Activated T-helper 1 cell treated with anti-CD3 and anti-CD28 coated beads, Interleukin-12 subunit alpha, Interleukin-12 subunit beta, Interleukin-2, Interleukin-4 antibody, amounts not matched to agents 30 ng/mL and 10 ng/mL and 1 ng/mL, durations not matched to agents 14 hours and 24 hours and 36 hours (primary cell): ENCODE measurements at regions not wholly inside any gene's neighbourhood (a gene's known extent, or its start where the extent isn't known, plus 50 kb on each side); places are given as distances from the start of the nearest gene placed in this dataset.

Experiments
- DNase-seq: peaks from one replicate; pipeline ENCODE4 v3.0.0; 2021; ENCODE audit warnings: low spot score
- H3K27ac Mint-ChIP-seq: one replicate; pipeline ENCODE4 v1.8.0; 2021; ENCODE audit warnings: mild to moderate bottlenecking, mixed read lengths
- H3K27me3 Mint-ChIP-seq: one replicate; pipeline ENCODE4 v1.8.0; 2022; ENCODE audit warnings: mild to moderate bottlenecking, moderate library complexity, mixed read lengths; ENCODE audit not compliant: insufficient read depth
- H3K36me3 Mint-ChIP-seq: one replicate; pipeline ENCODE4 v1.8.0; 2021; ENCODE audit warnings: low read depth, mixed read lengths
- H3K4me1 Mint-ChIP-seq: one replicate; pipeline ENCODE4 v1.8.0; 2021; ENCODE audit warnings: low read depth, mixed read lengths
- H3K4me3 Mint-ChIP-seq: one replicate; pipeline ENCODE4 v1.8.0; 2021; ENCODE audit warnings: mild to moderate bottlenecking, moderate library complexity, mixed read lengths
- H3K9me3 Mint-ChIP-seq: one replicate; pipeline ENCODE4 v1.8.0; 2021; ENCODE audit warnings: mixed read lengths
- intact Hi-C: fragments of 100-400 bp; cut with micrococcal nuclease; formaldehyde crosslinking; loops from one replicate; pipeline ENCODE4 v1.15.1; 2024

DNA sequence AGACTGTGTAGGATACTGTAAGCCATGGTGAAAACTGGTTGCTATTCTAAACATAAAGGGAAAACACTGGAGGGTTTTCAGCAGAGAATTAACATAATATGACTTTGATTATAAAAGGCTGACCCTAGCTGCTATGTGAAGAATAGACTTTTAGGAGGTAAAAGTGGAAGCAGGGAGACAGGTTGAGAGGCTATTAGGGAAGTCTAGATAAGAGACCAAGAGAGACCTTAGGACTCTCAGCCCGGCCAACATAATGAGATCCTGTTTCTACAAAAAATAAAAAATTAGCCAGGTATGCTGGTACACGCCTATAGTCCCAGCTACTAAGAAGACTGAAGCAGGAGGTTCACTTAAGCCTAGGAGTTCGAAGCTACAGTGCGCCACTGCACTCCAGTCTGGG is 393.2 kb upstream of the PMFBP1 start:
- Mint-ChIP-seq H3K9me3 (no peaks in the 10 kb centered on the region), H3K27ac (no peak overlapping the region), H3K27me3 (peaks cover 2% of the 10 kb centered on the region), H3K4me1 (no peaks in the 10 kb centered on the region), H3K4me3 (no peak overlapping the region), H3K36me3 (no peaks in the 10 kb centered on the region)
- intact Hi-C loops: no loop called here
- no peak for DNase-seq

DNA sequence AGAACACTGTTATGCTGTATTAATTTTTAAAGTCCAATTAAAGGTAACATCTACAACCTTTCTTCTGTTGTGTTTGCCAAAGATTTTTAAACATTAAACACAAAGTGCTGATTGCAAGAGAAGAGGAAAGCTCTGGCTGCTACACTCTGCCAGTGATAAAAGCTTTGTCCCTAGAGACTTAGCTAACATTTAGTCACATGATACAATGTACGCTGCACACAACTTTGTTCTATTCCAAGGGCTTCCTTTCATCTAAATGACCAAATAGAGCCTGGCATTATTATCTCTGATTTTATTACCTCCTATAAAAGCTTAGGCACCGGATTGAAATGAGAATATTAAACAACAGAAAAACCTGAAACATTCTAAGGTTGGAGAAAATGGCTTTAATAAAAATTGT is 388.7 kb upstream of the PMFBP1 start:
- H3K27ac Mint-ChIP-seq: no peak overlapping the region
- H3K27me3 Mint-ChIP-seq: no peaks in the 10 kb centered on the region
- no peaks in the 10 kb centered on the region for H3K9me3 Mint-ChIP-seq
- no peaks in the 10 kb centered on the region for H3K36me3 Mint-ChIP-seq
- DNase-seq: no peak
- H3K4me3 Mint-ChIP-seq: no peak overlapping the region
- H3K4me1 Mint-ChIP-seq: no peaks in the 10 kb centered on the region
- intact Hi-C loops: no loop called here

- Mint-ChIP-seq H3K4me1 (no peaks in the 10 kb centered on the region), H3K9me3 (no peaks in the 10 kb centered on the region), H3K27ac (no peak overlapping the region), H3K4me3 (no peak overlapping the region), H3K36me3 (no peaks in the 10 kb centered on the region), H3K27me3 (no peaks in the 10 kb centered on the region)
- intact Hi-C loops: no loop called here
- DNase-seq: no peak
Observed at GRCh38 chr16:72558501-72558900, 386.5 kb upstream of the PMFBP1 start.

DNA sequence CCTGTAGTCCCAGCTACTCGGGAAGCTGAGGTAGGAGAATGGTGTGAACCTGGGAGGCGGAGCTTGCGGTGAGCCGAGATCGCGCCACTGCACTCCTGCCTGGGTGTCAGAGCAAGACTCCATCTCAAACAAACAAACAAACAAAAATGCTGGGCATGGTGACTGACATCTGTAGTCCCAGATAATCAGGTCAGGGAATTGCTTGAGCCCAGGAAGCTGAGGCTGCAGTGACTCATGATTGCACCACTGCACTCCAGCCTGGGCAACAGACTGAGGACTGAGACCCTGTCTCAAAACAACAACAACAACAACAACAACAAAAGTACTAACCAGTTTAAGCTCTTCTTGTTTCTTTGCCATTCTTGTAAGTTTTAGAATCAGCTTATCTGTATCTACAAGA is 383.0 kb upstream of the PMFBP1 start:
- Mint-ChIP-seq H3K27ac (no peak overlapping the region), H3K4me3 (no peak overlapping the region), H3K27me3 (no peaks in the 10 kb centered on the region), H3K4me1 (no peaks in the 10 kb centered on the region), H3K36me3 (no peaks in the 10 kb centered on the region), H3K9me3 (no peaks in the 10 kb centered on the region)
- intact Hi-C loops: no loop called here
- no peak for DNase-seq

DNA sequence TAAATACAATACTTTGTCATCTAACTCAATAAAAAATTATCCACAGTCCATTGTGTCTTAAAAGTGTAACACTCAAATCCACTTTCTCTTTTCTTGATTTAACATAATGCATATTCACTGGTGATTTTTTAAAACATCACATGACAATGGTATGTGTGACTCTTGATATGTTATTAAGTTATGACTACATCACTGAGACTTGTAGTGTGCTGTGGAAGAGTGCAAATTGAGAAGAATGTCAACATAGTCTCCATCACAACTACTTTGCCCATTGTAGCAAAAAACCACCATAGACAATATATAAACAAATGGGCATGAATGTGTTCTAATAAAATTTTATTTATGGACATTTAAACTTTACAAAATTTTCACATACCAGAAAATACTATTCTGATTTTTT is 380.7 kb upstream of the PMFBP1 start:
- Mint-ChIP-seq H3K27ac (no peak overlapping the region), H3K9me3 (no peaks in the 10 kb centered on the region), H3K27me3 (no peaks in the 10 kb centered on the region), H3K4me1 (no peaks in the 10 kb centered on the region), H3K36me3 (no peaks in the 10 kb centered on the region), H3K4me3 (no peak overlapping the region)
- DNase-seq: no peak
- intact Hi-C loops: no loop called here

DNA sequence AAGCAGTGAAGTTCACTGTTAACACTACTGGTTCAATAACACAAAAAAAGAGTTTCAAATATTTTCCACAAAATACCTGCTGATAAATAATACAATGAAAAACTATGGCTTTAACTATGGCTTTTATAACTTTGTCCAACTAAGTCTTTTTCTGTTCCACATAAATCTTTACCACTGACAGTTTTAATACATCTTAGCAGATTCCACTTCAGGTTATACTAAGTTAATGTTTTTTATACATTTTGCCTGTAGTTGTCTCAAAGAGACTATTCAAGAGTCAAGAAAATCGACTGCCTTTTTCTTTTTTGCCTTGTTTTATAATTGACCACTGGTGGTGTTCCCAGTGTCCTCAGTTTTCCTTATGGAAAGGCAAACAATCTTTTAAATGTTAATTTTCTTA is 379.7 kb upstream of the PMFBP1 start:
- Mint-ChIP-seq H3K4me1 (no peaks in the 10 kb centered on the region), H3K4me3 (no peak overlapping the region), H3K36me3 (no peaks in the 10 kb centered on the region), H3K9me3 (no peaks in the 10 kb centered on the region), H3K27me3 (no peaks in the 10 kb centered on the region), H3K27ac (no peak overlapping the region)
- DNase-seq: no peak
- intact Hi-C loops: no loop called here

DNA sequence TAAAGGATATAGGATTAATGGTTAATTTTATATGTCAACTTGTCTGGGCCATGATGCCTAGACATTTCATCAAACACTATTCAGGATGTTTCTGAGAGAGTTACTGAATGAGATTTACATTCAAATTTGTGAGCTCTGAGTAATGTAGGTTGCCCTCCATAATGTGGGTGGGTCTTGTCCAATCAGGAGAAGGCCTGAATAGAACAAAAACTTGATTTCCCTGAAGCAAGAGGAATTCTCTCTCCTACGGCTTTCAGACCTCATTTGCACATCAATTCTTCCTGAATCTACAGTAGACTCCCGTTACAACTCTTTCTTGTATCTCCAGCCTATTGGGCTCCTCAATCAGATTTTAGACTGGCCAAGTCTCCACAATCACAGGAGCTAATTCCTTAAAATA is 377.9 kb upstream of the PMFBP1 start:
- Mint-ChIP-seq H3K36me3 (no peaks in the 10 kb centered on the region), H3K27me3 (no peaks in the 10 kb centered on the region), H3K27ac (no peak overlapping the region), H3K9me3 (no peaks in the 10 kb centered on the region), H3K4me1 (no peaks in the 10 kb centered on the region), H3K4me3 (no peak overlapping the region)
- intact Hi-C loops: no loop called here
- no peak for DNase-seq

DNA sequence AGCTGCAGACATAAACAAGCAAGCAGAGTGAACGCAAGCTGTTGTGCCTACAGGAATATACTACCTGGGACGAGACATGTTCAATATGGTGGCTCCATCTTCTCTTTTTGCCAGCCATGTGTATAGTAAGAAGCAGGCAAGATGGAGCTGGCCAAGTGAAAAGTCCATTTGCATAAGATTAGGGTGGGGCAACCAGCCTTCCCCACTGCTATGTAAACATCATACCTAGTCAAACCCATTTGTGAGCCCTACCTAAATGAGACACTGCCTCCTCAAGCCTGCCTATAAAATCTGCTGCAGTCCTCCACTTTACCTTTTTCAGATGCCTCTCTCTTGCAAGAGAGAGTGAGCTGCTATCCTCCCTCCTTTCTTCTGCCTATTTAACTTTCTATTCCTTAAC is 370.1 kb upstream of the PMFBP1 start:
- Mint-ChIP-seq H3K4me1 (no peaks in the 10 kb centered on the region), H3K9me3 (peaks cover 5% of the 10 kb centered on the region), H3K36me3 (no peaks in the 10 kb centered on the region), H3K27me3 (no peaks in the 10 kb centered on the region), H3K27ac (no peak overlapping the region), H3K4me3 (no peak overlapping the region)
- intact Hi-C loops: no loop called here
- DNase-seq: no peak

GRCh38 chr16:72537664-72538063 is 365.7 kb upstream of the PMFBP1 start:
- Mint-ChIP-seq H3K27me3 (no peaks in the 10 kb centered on the region), H3K4me3 (no peak overlapping the region), H3K27ac (no peak overlapping the region), H3K36me3 (no peaks in the 10 kb centered on the region), H3K4me1 (no peaks in the 10 kb centered on the region), H3K9me3 (no peaks in the 10 kb centered on the region)
- no peak for DNase-seq
- intact Hi-C loops: no loop called here

DNA sequence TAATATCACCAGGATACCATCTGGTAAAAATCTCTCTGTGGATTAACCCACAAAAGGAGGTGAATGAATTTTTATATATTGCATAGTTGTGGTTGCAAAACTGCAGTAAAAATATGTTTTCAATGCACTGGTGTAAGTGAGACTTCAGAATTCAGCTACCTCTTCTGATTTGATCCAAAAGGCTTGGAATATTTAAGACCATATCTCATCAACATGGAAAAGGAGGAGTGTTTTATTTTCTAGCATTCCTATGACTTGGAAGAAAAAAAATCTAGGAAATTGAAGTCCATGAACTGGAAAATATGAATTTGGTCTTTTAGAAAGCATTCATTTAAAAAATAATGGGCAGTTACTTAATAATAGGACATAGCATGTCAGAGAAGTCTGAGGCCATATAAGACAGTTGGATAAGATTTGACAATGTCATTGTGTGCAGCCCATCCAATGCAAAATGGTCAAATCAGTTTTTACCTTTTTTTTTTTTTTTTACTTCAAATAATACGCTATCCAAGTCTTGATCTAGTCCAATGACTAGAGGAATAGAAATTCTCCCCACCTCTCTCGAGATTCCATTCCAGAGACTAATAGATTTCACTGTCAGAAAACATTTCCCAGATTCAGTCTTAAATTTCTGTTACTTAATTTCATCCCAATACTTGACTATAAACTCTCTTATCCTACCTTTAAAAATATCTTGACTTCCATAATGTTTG is 364.9 kb upstream of the PMFBP1 start:
- Mint-ChIP-seq H3K27ac (no peak overlapping the region), H3K9me3 (no peaks in the 10 kb centered on the region), H3K4me1 (no peaks in the 10 kb centered on the region), H3K27me3 (no peaks in the 10 kb centered on the region), H3K36me3 (no peaks in the 10 kb centered on the region), H3K4me3 (no peak overlapping the region)
- intact Hi-C loops: no loop called here
- no peak for DNase-seq

DNA sequence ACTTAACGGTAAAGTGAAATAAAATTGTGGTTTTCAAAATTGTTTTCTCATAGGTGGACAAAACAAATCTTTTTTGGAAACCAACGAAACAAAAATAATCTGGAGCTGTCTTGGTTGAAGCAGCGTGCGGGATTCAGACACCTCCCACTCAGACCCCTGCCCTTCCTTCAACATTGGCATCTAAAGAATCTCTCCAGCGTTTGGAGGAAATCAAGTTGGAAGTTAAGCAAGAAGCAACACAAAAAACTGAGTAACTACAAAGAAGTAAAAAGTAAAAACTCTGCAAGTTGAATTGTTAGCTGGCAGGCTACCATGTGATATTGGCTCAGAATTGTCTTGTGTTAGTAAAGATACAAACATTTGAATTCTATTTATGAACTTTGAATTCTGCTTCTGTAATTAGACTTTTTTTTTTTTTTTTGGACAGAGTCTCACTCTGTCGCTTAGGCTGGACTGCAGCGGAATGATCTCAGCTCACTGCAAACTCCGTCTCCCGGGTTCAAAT is 361.0 kb upstream of the PMFBP1 start:
- intact Hi-C loops: no loop called here
- Mint-ChIP-seq H3K27ac (no peak overlapping the region), H3K36me3 (no peaks in the 10 kb centered on the region), H3K4me3 (no peak overlapping the region), H3K4me1 (no peaks in the 10 kb centered on the region), H3K27me3 (no peaks in the 10 kb centered on the region), H3K9me3 (peaks cover 5% of the 10 kb centered on the region)
- no peak for DNase-seq

DNA sequence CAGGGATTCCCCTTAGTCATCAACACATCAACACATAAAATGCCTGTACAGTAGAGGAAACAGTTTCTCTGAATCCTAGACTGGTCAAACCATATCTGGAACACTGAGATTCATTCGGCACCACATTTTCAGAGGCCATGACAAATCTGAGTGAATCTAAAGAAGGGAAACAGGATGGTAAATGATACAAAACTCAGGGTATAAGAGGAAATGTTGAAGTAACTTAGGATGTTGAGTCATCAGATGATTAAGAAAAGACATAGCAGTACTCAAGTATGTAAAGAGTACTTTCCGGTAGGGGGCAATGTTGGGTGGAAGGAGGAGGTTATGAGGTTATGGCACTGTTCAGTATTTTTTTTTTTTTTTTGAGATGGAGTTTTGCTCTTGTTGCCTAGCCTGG is 358.5 kb upstream of the PMFBP1 start:
- peaks cover 5% of the 10 kb centered on the region for H3K9me3 Mint-ChIP-seq
- no peaks in the 10 kb centered on the region for H3K36me3 Mint-ChIP-seq
- H3K27me3 Mint-ChIP-seq: no peaks in the 10 kb centered on the region
- no peak overlapping the region for H3K27ac Mint-ChIP-seq
- DNase-seq: no peak
- intact Hi-C loops: no loop called here
- H3K4me1 Mint-ChIP-seq: no peaks in the 10 kb centered on the region
- H3K4me3 Mint-ChIP-seq: no peak overlapping the region

- intact Hi-C loops: no loop called here
- Mint-ChIP-seq H3K27me3 (no peaks in the 10 kb centered on the region), H3K27ac (no peak overlapping the region), H3K9me3 (peaks cover 17% of the 10 kb centered on the region), H3K4me1 (no peaks in the 10 kb centered on the region), H3K36me3 (no peaks in the 10 kb centered on the region), H3K4me3 (no peak overlapping the region)
- no peak for DNase-seq
Observed at GRCh38 chr16:72523087-72523486, 351.1 kb upstream of the PMFBP1 start.

GRCh38 chr16:72517154-72517553 is 345.2 kb upstream of the PMFBP1 start:
- intact Hi-C loops: no loop called here
- Mint-ChIP-seq H3K4me3 (no peak overlapping the region), H3K9me3 (peaks cover 7% of the 10 kb centered on the region), H3K4me1 (no peaks in the 10 kb centered on the region), H3K36me3 (no peaks in the 10 kb centered on the region), H3K27me3 (no peaks in the 10 kb centered on the region), H3K27ac (no peak overlapping the region)
- DNase-seq: no peak
